ENCODE measurements at regions not wholly inside any gene's neighbourhood (a gene's known extent, or its start where the extent isn't known, plus 50 kb on each side); places are given as distances from the start of the nearest gene placed in this dataset.

DNA sequence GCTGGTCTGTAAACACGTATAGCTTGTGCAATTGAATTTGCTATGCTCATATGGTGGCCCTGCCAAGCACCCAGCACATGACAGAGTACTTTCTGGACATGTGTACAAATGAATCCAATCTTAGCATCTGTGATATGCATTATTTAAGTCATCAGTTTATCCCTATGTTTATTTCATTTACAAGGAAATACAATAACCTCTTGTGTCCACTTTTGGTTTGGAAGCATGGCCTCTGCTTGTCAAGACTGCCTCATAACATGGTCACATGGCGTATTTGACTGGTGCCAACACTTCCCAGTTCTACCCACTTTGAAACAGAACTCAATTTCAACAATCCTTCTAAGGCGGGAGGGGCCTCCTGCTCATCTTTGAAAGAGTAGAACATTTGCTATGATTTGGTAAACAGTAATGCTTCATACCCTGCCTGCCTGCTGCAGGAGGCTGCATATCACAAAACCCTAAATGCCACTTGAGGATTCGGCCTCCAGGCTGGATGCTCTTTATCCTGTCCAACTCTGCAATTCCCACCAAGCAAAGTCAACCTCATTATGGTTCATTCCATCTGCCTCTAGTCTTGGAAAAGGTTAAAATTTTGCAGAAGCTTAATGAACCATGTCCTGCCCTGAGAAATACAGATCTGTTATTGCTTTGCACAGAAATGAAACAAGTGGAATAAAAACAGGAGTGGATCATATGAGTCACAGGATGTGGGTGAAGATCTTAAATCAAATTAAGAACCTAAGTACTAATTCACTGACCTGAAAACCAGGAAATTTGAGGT lies 151.3 kb downstream of the CYSLTR2 start:
- peak overlapping the region; percentile 27 for H4K91ac ChIP-seq (ENCODE audit: low read length)
- no peak overlapping the region for H3K14ac ChIP-seq (ENCODE audit: low read length in 2 of 2)
- H3K4ac ChIP-seq (ENCODE audit: low read depth in 1 of 2, low read length in 2 of 2) = no peak overlapping the region
- H2AFZ ChIP-seq (ENCODE audit: low read depth, low read length) = no peak overlapping the region
- H3K18ac ChIP-seq (ENCODE audit: low read depth in 1 of 2, low read length in 2 of 2) = no peak overlapping the region
- no peak overlapping the region for H2BK120ac ChIP-seq (ENCODE audit: low read depth, low read length)
- no peak overlapping the region for H3K9ac ChIP-seq (ENCODE audit: low read length)
- peaks cover 10% of the 10 kb centered on the region for H3K4me1 ChIP-seq (ENCODE audit: control insufficient read depth, insufficient read depth, low read depth, low read length)
- H2BK12ac ChIP-seq (ENCODE audit: low read length in 2 of 2) = no peak overlapping the region
- peak overlapping the region in 1 of 2 experiments; percentile 23 for H3K23ac ChIP-seq (ENCODE audit: low read length in 2 of 2)
- no peak overlapping the region for H3K4me3 ChIP-seq (ENCODE audit: insufficient read depth in 1 of 2, low read depth in 1 of 2, low read length in 2 of 2)
- no peaks in the 10 kb centered on the region for H3K79me1 ChIP-seq (replicated peaks; ENCODE audit: low read length, poor library complexity, severe bottlenecking)
- no peak overlapping the region for H2BK15ac ChIP-seq (ENCODE audit: low read depth, poor library complexity, severe bottlenecking)
- no peak overlapping the region for H4K8ac ChIP-seq (ENCODE audit: low read length)
- peak overlapping the region; percentile 78 for H3K27ac ChIP-seq (ENCODE audit: low read length, poor library complexity, severe bottlenecking)
- H2BK5ac ChIP-seq (ENCODE audit: low read depth, low read length, poor library complexity, severe bottlenecking) = no peak overlapping the region
- no peaks in the 10 kb centered on the region for H3K9me3 ChIP-seq (ENCODE audit: control insufficient read depth, low read length)
- no peak overlapping the region for H2AK5ac ChIP-seq (ENCODE audit: low read length, severe bottlenecking)
- no peaks in the 10 kb centered on the region for H3K27me3 ChIP-seq (ENCODE audit: control insufficient read depth in 1 of 2, insufficient read depth in 1 of 2, low read length in 2 of 2)
- no peaks in the 10 kb centered on the region for H3K36me3 ChIP-seq (ENCODE audit: control insufficient read depth in 1 of 2, insufficient read depth in 2 of 2, low read depth in 1 of 2, low read length in 2 of 2)
- peak; percentile 39 for DNase-seq
- H3K4me2 ChIP-seq (ENCODE audit: low read length, poor library complexity, severe bottlenecking) = no peak overlapping the region
- 84% methylated on average over 4 of the region's 4 CpGs for WGBS

DNA sequence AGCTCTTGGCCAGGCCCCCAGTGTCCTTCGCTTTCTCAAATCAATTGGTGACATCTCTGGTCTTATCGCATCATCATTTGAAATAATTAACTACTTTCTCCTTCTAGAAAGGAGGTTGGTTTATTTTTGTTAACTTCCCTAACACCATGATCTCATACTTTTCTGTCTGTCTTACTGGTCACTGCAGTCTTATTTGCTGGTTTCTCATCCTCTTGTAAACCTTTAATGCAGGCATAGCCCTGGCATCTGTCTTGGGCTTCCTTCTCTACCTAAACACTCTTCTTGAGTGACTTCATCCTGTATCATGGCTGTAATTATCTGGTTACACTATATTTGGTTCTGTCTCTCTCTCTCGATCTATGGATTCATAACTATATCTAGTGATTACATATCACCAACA lies 152.8 kb downstream of the CYSLTR2 start:
- DNase-seq = no peak
- peaks cover 12% of the 10 kb centered on the region for H3K4me1 ChIP-seq (ENCODE audit: control insufficient read depth, insufficient read depth, low read depth, low read length)
- H3K4me3 ChIP-seq (ENCODE audit: insufficient read depth in 1 of 2, low read depth in 1 of 2, low read length in 2 of 2) = no peak overlapping the region
- H3K4me2 ChIP-seq (ENCODE audit: low read length, poor library complexity, severe bottlenecking) = no peak overlapping the region
- H3K27me3 ChIP-seq (ENCODE audit: control insufficient read depth in 1 of 2, insufficient read depth in 1 of 2, low read length in 2 of 2) = no peaks in the 10 kb centered on the region
- peak overlapping the region in 1 of 2 experiments; percentile 14 for H3K18ac ChIP-seq (ENCODE audit: low read depth in 1 of 2, low read length in 2 of 2)
- peak overlapping the region; percentile 57 for H2AK5ac ChIP-seq (ENCODE audit: low read length, severe bottlenecking)
- H3K4ac ChIP-seq (ENCODE audit: low read depth in 1 of 2, low read length in 2 of 2) = no peak overlapping the region
- H2BK5ac ChIP-seq (ENCODE audit: low read depth, low read length, poor library complexity, severe bottlenecking) = no peak overlapping the region
- no peak overlapping the region for H4K8ac ChIP-seq (ENCODE audit: low read length)
- H3K36me3 ChIP-seq (ENCODE audit: control insufficient read depth in 1 of 2, insufficient read depth in 2 of 2, low read depth in 1 of 2, low read length in 2 of 2) = no peaks in the 10 kb centered on the region
- H2BK15ac ChIP-seq (ENCODE audit: low read depth, poor library complexity, severe bottlenecking) = no peak overlapping the region
- WGBS = 94% methylated on average over 2 of the region's 3 CpGs
- no peak overlapping the region for H4K91ac ChIP-seq (ENCODE audit: low read length)
- peak overlapping the region in 1 of 2 experiments; percentile 8 for H2BK12ac ChIP-seq (ENCODE audit: low read length in 2 of 2)
- no peak overlapping the region for H3K9ac ChIP-seq (ENCODE audit: low read length)
- H3K14ac ChIP-seq (ENCODE audit: low read length in 2 of 2) = no peak overlapping the region
- no peak overlapping the region for H2AFZ ChIP-seq (ENCODE audit: low read depth, low read length)
- no peaks in the 10 kb centered on the region for H3K9me3 ChIP-seq (ENCODE audit: control insufficient read depth, low read length)
- H3K27ac ChIP-seq (ENCODE audit: low read length, poor library complexity, severe bottlenecking) = peak overlapping the region; percentile 58
- H3K23ac ChIP-seq (ENCODE audit: low read length in 2 of 2) = no peak overlapping the region
- H2BK120ac ChIP-seq (ENCODE audit: low read depth, low read length) = no peak overlapping the region
- no peaks in the 10 kb centered on the region for H3K79me1 ChIP-seq (replicated peaks; ENCODE audit: low read length, poor library complexity, severe bottlenecking)

DNA sequence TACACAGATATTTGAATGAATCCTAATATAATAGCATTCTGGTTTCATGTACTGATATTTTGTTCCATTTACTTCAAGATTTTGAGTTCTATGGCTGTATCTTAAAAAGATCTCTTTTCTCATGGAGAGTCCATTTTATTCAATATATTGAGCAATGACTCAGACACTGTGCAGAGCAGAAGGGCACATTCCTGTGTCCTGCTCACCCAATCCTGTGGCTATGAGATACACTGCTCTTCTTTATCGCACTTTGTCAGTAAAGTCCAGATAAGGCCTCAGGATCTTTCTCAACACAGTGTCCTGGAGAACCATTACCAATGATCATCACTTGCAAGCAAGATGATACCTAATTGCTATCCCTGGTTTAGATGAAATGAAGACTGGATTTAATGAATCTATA lies 155.0 kb downstream of the CYSLTR2 start:
- Histone ChIP-seq H3K27me3 (ENCODE audit: control insufficient read depth in 1 of 2, insufficient read depth in 1 of 2, low read length in 2 of 2) (no peaks in the 10 kb centered on the region), H3K4me3 (ENCODE audit: insufficient read depth in 1 of 2, low read depth in 1 of 2, low read length in 2 of 2) (no peak overlapping the region), H2AK5ac (ENCODE audit: low read length, severe bottlenecking) (no peak overlapping the region), H3K27ac (ENCODE audit: low read length, poor library complexity, severe bottlenecking) (no peak overlapping the region), H3K4ac (ENCODE audit: low read depth in 1 of 2, low read length in 2 of 2) (no peak overlapping the region), H4K91ac (ENCODE audit: low read length) (no peak overlapping the region), H2BK5ac (ENCODE audit: low read depth, low read length, poor library complexity, severe bottlenecking) (no peak overlapping the region), H4K8ac (ENCODE audit: low read length) (no peak overlapping the region), H2BK12ac (ENCODE audit: low read length in 2 of 2) (no peak overlapping the region), H3K4me1 (ENCODE audit: control insufficient read depth, insufficient read depth, low read depth, low read length) (peaks cover 12% of the 10 kb centered on the region), H3K9me3 (ENCODE audit: control insufficient read depth, low read length) (no peaks in the 10 kb centered on the region), H3K9ac (ENCODE audit: low read length) (no peak overlapping the region), H3K23ac (ENCODE audit: low read length in 2 of 2) (no peak overlapping the region), H3K18ac (ENCODE audit: low read depth in 1 of 2, low read length in 2 of 2) (no peak overlapping the region), H2AFZ (ENCODE audit: low read depth, low read length) (no peak overlapping the region), H3K14ac (ENCODE audit: low read length in 2 of 2) (no peak overlapping the region), H2BK120ac (ENCODE audit: low read depth, low read length) (no peak overlapping the region), H3K4me2 (ENCODE audit: low read length, poor library complexity, severe bottlenecking) (no peak overlapping the region), H3K36me3 (ENCODE audit: control insufficient read depth in 1 of 2, insufficient read depth in 2 of 2, low read depth in 1 of 2, low read length in 2 of 2) (no peaks in the 10 kb centered on the region), H3K79me1 (replicated peaks; ENCODE audit: low read length, poor library complexity, severe bottlenecking) (no peaks in the 10 kb centered on the region), H2BK15ac (ENCODE audit: low read depth, poor library complexity, severe bottlenecking) (no peak overlapping the region)
- peak; percentile 68 for DNase-seq
- WGBS = 64% methylated on average over 1 of the region's 1 CpG

DNA sequence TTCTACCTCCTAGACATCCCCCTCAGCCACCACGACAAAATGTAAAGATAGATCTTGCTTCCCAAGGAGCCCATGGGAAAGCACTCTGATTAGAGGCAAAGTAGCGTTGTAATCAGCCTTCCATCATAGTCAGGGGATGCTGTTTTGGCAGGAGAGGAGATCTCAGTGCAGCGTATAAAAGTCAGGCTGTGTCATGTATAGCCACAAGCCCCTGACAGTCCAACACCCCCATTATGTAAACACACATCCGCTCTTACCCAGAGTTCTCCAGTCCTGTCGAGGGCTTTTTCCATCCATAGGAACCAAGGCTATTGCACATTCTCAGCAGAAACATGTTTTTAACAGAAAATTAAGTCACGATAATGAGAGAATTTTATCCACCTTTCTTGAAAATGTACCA lies 156.3 kb downstream of the CYSLTR2 start:
- Histone ChIP-seq H3K23ac (ENCODE audit: low read length in 2 of 2) (no peak overlapping the region), H3K9me3 (ENCODE audit: control insufficient read depth, low read length) (no peaks in the 10 kb centered on the region)
- WGBS = 91% methylated on average over 5 of the region's 6 CpGs

More for the DNA sequence above, 156.3 kb downstream of the CYSLTR2 start:
- H2AFZ ChIP-seq (ENCODE audit: low read depth, low read length) = no peak overlapping the region
- H3K79me1 ChIP-seq (replicated peaks; ENCODE audit: low read length, poor library complexity, severe bottlenecking) = no peaks in the 10 kb centered on the region
- no peak overlapping the region for H3K9ac ChIP-seq (ENCODE audit: low read length)
- H3K4ac ChIP-seq (ENCODE audit: low read depth in 1 of 2, low read length in 2 of 2) = peak overlapping the region in 1 of 2 experiments; percentile 50
- H4K8ac ChIP-seq (ENCODE audit: low read length) = no peak overlapping the region
- peak overlapping the region; percentile 26 for H2AK5ac ChIP-seq (ENCODE audit: low read length, severe bottlenecking)
- no peaks in the 10 kb centered on the region for H3K27me3 ChIP-seq (ENCODE audit: control insufficient read depth in 1 of 2, insufficient read depth in 1 of 2, low read length in 2 of 2)
- no peak overlapping the region for H2BK120ac ChIP-seq (ENCODE audit: low read depth, low read length)
- no peak overlapping the region for H3K18ac ChIP-seq (ENCODE audit: low read depth in 1 of 2, low read length in 2 of 2)
- H3K4me1 ChIP-seq (ENCODE audit: control insufficient read depth, insufficient read depth, low read depth, low read length) = peaks cover 10% of the 10 kb centered on the region
- H3K27ac ChIP-seq (ENCODE audit: low read length, poor library complexity, severe bottlenecking) = no peak overlapping the region
- no peak overlapping the region for H4K91ac ChIP-seq (ENCODE audit: low read length)
- no peak overlapping the region for H3K4me2 ChIP-seq (ENCODE audit: low read length, poor library complexity, severe bottlenecking)
- H3K14ac ChIP-seq (ENCODE audit: low read length in 2 of 2) = no peak overlapping the region
- H3K36me3 ChIP-seq (ENCODE audit: control insufficient read depth in 1 of 2, insufficient read depth in 2 of 2, low read depth in 1 of 2, low read length in 2 of 2) = no peaks in the 10 kb centered on the region
- H2BK5ac ChIP-seq (ENCODE audit: low read depth, low read length, poor library complexity, severe bottlenecking) = no peak overlapping the region
- no peak for DNase-seq
- H2BK12ac ChIP-seq (ENCODE audit: low read length in 2 of 2) = no peak overlapping the region
- H3K4me3 ChIP-seq (ENCODE audit: insufficient read depth in 1 of 2, low read depth in 1 of 2, low read length in 2 of 2) = no peak overlapping the region
- no peak overlapping the region for H2BK15ac ChIP-seq (ENCODE audit: low read depth, poor library complexity, severe bottlenecking)
